Right lobe of liver (tissue), 6 donors: ENCODE measurements at regions not wholly inside any gene's neighbourhood (a gene's known extent, or its start where the extent isn't known, plus 50 kb on each side); places are given as distances from the start of the nearest gene placed in this dataset.
A peak's percentile ranks its signal among the peaks of the same experiment; 100 is the strongest.

Source experiments
- ATAC-seq, 4 donors: fragments of 200-7000 bp; cut with Tn5 transposase; one replicate each; pipeline ENCODE4 v1.9.1; 2020; ENCODE audit warnings: mild to moderate bottlenecking in 4 of 4, moderate library complexity in 4 of 4
- DNase-seq, 3 donors: peaks; one replicate each; pipeline ENCODE4 v3.0.0-alpha.2; 2020
- H3K27ac ChIP-seq, 3 donors: fragments of 200-600 bp; one replicate each; pipeline ENCODE4 v1.8.0; 2022
- H3K27me3 ChIP-seq, 2 donors: fragments of 200-600 bp; one replicate each; pipeline ENCODE4 v1.8.0; 2022
- H3K36me3 ChIP-seq, 4 donors: fragments of 200-600 bp; sonication (generic) in 1 of 4; one replicate each; pipeline versions ENCODE4 v1.5.1 to v1.8.0; 2017 to 2022; ENCODE audit warnings: control low read depth in 1 of 4
- H3K4me1 ChIP-seq, 4 donors: fragments of 200-600 bp; sonication (generic) in 1 of 4; one replicate each; pipeline versions ENCODE4 v1.5.1 to v1.8.0; 2017 to 2022; ENCODE audit warnings: control low read depth in 1 of 4
- H3K4me3 ChIP-seq, 3 donors: fragments of 200-600 bp; one replicate each; pipeline ENCODE4 v1.8.0; 2022
- H3K9me3 ChIP-seq, 4 donors: fragments of 200-600 bp; sonication (generic) in 1 of 4; one replicate each; pipeline versions ENCODE4 v1.5.1 to v1.8.0; 2017 to 2022; ENCODE audit warnings: control low read depth in 1 of 4
- CTCF ChIP-seq, 4 donors: fragments of 200-600 bp in 3 of 4; fragments of 450-650 bp in 1 of 4; IDR thresholded peaks; one replicate each; pipeline versions ENCODE4 v1.5.1 to v1.8.0; 2016 to 2022; ENCODE audit warnings: antibody characterized with exemption in 4 of 4, mild to moderate bottlenecking in 2 of 4
- POLR2A ChIP-seq: fragments of 450-650 bp; IDR thresholded peaks from one replicate; pipeline ENCODE4 v1.6.1; 2017; ENCODE audit warnings: antibody characterized with exemption, mild to moderate bottlenecking
- WGBS: methylation state at CpG from one replicate; pipeline ENCODE4 v1.1.6; 2018; ENCODE audit warnings: low coverage, low lambda C conversion rate; ENCODE audit not compliant: insufficient coverage; ENCODE audit errors: missing lambda C conversion rate; 5-methylcytosine and 5-hydroxymethylcytosine counted together
- intact Hi-C, 2 donors: fragments of 100-400 bp; cut with DNase I; formaldehyde crosslinking; loops; one replicate each; pipeline versions ENCODE4 v1.11.2 to v1.14.1; 2022
- donor health status: DM: no; HTN: yes; CAD: no.
- donor health status: DM: no; HTN: no; CAD: no.
- donor health status: DM: no; HTN: no; CAD: no.
- donor health status: DM: no; HTN: yes; CAD: no.
- donor health status: DM: no; HTN: yes; CAD: no.

- no peak for DNase-seq
- ATAC-seq = no peak
- Histone ChIP-seq H3K27ac (no peak overlapping the region), H3K4me3 (no peak overlapping the region), H3K9me3 (no peaks in the 10 kb centered on the region), H3K4me1 (peaks cover 0 to 6% (median 3%) of the 10 kb centered on the region in 4 donors), H3K27me3 (no peaks in the 10 kb centered on the region), H3K36me3 (no peaks in the 10 kb centered on the region)
- WGBS = 49% methylated on average over 5 of the region's 5 CpGs
- intact Hi-C loops = loop anchor here in 1 of 2 donors (5.0 to 10.0 kb wide), 2 partner anchors 215 to 293 kb away; no protein-coding TSS in a partner anchor
- TF ChIP-seq POLR2A = no peak
- no peak for TF ChIP-seq CTCF (IDR thresholded peaks at IDR 0.05)
Measured at GRCh38 chr6:159467473-159468041, 225.5 kb downstream of the SOD2 start.

- WGBS = 83% methylated on average over 1 of the region's 2 CpGs
- intact Hi-C loops = loop anchor here in 1 of 2 donors (5.0 to 10.0 kb wide), 2 partner anchors 215 to 292 kb away; no protein-coding TSS in a partner anchor
- no peaks in the 10 kb centered on the region for H3K27me3 ChIP-seq
- H3K9me3 ChIP-seq = no peaks in the 10 kb centered on the region
- H3K4me3 ChIP-seq = no peak overlapping the region
- no peak for ATAC-seq
- DNase-seq = no peak
- no peak for TF ChIP-seq CTCF (IDR thresholded peaks at IDR 0.05)
- no peak for TF ChIP-seq POLR2A
- peaks cover 0 to 6% (median 3%) of the 10 kb centered on the region in 4 donors for H3K4me1 ChIP-seq
- no peak overlapping the region for H3K27ac ChIP-seq
- no peaks in the 10 kb centered on the region for H3K36me3 ChIP-seq
Measured at GRCh38 chr6:159466926-159467325, 226.1 kb downstream of the SOD2 start.

- TF ChIP-seq POLR2A (no peak), CTCF (IDR thresholded peaks at IDR 0.05) (no peak)
- WGBS = 81% methylated on average over 9 of the region's 9 CpGs
- intact Hi-C loops = loop anchor here in 1 of 2 donors (5.0 to 10.0 kb wide), 2 partner anchors 213 to 290 kb away; no protein-coding TSS in a partner anchor
- Histone ChIP-seq H3K4me1 (peaks cover 0 to under 1% (median 0%) of the 10 kb centered on the region in 4 donors), H3K27me3 (no peaks in the 10 kb centered on the region), H3K36me3 (no peaks in the 10 kb centered on the region), H3K27ac (no peak overlapping the region), H3K4me3 (no peak overlapping the region), H3K9me3 (no peaks in the 10 kb centered on the region)
- DNase-seq = no peak
- no peak for ATAC-seq
Measured at GRCh38 chr6:159464816-159465215, 228.2 kb downstream of the SOD2 start.

- no peak overlapping the region for H3K27ac ChIP-seq
- H3K27me3 ChIP-seq = no peaks in the 10 kb centered on the region
- WGBS = 60% methylated on average over 20 of the region's 22 CpGs
- DNase-seq = no peak
- peak; percentile 50 to 73 (median 68) for ATAC-seq
- no peaks in the 10 kb centered on the region for H3K9me3 ChIP-seq
- H3K4me1 ChIP-seq = no peaks in the 10 kb centered on the region
- intact Hi-C loops = loop anchor here in 1 of 2 donors (10.0 kb wide), 1 partner anchor 288 kb away; no protein-coding TSS in a partner anchor
- no peak for TF ChIP-seq POLR2A
- peak; percentile 43 to 61 (median 59) for TF ChIP-seq CTCF (IDR thresholded peaks at IDR 0.05)
- H3K36me3 ChIP-seq = no peaks in the 10 kb centered on the region
- H3K4me3 ChIP-seq = no peak overlapping the region
Measured at GRCh38 chr6:159463119-159463829, 229.8 kb downstream of the SOD2 start.
